ENCODE measurements at regions not wholly inside any gene's neighbourhood (a gene's known extent, or its start where the extent isn't known, plus 50 kb on each side); places are given as distances from the start of the nearest gene placed in this dataset.

GRCh38 chr12:83864054-83864453 lies 1048.5 kb downstream of the SLC6A15 start:
- Histone ChIP-seq H3K27me3 (ENCODE audit: control insufficient read depth, insufficient read depth, low read length) (no peaks in the 10 kb centered on the region), H3K9me3 (ENCODE audit: control insufficient read depth, insufficient read depth, low read length) (no peaks in the 10 kb centered on the region), H3K4me3 (ENCODE audit: low read depth, low read length) (no peak overlapping the region), H3K27ac (ENCODE audit: low read depth, low read length) (no peak overlapping the region)
- TF ChIP-seq CTCF (IDR thresholded peaks at IDR 0.05; ENCODE audit: low read depth, low read length), result no peak
- POLR2A ChIA-PET, result no interaction called here
- no peak for DNase-seq (ENCODE audit: low read depth, low spot score)
- CTCF ChIA-PET, result no interaction called here

GRCh38 chr12:83859021-83859420 lies 1053.6 kb downstream of the SLC6A15 start:
- TF ChIP-seq CTCF (IDR thresholded peaks at IDR 0.05; ENCODE audit: low read depth, low read length), result no peak
- no peak overlapping the region for H3K27ac ChIP-seq (ENCODE audit: low read depth, low read length)
- POLR2A ChIA-PET, result no interaction called here
- peaks cover 6% of the 10 kb centered on the region; the same call in 1 of the 2 replicates for H3K9me3 ChIP-seq (ENCODE audit: control insufficient read depth, insufficient read depth, low read length)
- CTCF ChIA-PET, result no interaction called here
- H3K27me3 ChIP-seq (ENCODE audit: control insufficient read depth, insufficient read depth, low read length), result no peaks in the 10 kb centered on the region
- no peak for DNase-seq (ENCODE audit: low read depth, low spot score)
- no peak overlapping the region for H3K4me3 ChIP-seq (ENCODE audit: low read depth, low read length)

DNA sequence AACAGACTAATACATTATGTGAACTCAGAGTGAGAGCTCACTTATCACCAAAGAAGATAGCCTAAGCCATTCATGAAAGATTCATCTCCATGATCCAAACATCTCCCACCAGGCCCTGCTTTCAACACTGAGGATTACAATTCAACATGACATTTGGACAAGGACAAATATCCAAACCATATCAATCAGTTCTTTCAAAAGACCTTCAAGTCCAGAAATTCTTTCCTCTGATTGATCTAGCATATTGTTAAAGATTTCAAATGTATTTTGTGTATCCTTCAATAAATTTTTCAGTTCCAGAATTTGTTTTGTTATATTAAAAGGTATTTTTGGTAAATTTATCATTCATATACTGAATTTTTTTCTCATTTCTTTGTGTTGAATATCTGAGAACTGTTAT lies 1055.8 kb downstream of the SLC6A15 start:
- CTCF ChIA-PET, result no interaction called here
- Histone ChIP-seq H3K9me3 (ENCODE audit: control insufficient read depth, insufficient read depth, low read length) (peaks cover 6% of the 10 kb centered on the region; the same call in 1 of the 2 replicates), H3K4me3 (ENCODE audit: low read depth, low read length) (no peak overlapping the region), H3K27me3 (ENCODE audit: control insufficient read depth, insufficient read depth, low read length) (no peaks in the 10 kb centered on the region), H3K27ac (ENCODE audit: low read depth, low read length) (no peak overlapping the region)
- DNase-seq (ENCODE audit: low read depth, low spot score), result no peak
- TF ChIP-seq CTCF (IDR thresholded peaks at IDR 0.05; ENCODE audit: low read depth, low read length), result no peak
- POLR2A ChIA-PET, result no interaction called here

DNA sequence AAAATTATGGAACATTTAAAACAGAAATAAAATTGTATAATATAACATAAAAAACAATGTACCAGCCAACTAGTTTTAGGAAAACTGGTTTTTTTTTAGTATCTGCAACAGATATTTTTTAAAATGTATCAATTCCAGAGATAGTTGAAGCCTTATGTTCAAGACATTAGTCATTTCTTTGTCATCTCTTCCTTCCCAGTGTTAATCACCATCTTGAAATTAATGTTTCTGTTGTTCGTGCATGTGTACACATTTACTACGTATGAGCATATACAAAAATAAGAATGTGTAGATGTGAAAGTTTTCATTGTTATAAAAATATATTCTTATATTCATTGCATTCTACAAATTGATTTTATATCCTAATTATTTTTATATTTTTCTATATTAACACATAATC lies 1062.1 kb downstream of the SLC6A15 start:
- no peaks in the 10 kb centered on the region for H3K27me3 ChIP-seq (ENCODE audit: control insufficient read depth, insufficient read depth, low read length)
- CTCF ChIA-PET, result no interaction called here
- TF ChIP-seq CTCF (IDR thresholded peaks at IDR 0.05; ENCODE audit: low read depth, low read length), result no peak
- no peaks in the 10 kb centered on the region for H3K9me3 ChIP-seq (ENCODE audit: control insufficient read depth, insufficient read depth, low read length)
- H3K27ac ChIP-seq (ENCODE audit: low read depth, low read length), result no peak overlapping the region
- no peak overlapping the region for H3K4me3 ChIP-seq (ENCODE audit: low read depth, low read length)
- no peak for DNase-seq (ENCODE audit: low read depth, low spot score)
- POLR2A ChIA-PET, result no interaction called here

DNA sequence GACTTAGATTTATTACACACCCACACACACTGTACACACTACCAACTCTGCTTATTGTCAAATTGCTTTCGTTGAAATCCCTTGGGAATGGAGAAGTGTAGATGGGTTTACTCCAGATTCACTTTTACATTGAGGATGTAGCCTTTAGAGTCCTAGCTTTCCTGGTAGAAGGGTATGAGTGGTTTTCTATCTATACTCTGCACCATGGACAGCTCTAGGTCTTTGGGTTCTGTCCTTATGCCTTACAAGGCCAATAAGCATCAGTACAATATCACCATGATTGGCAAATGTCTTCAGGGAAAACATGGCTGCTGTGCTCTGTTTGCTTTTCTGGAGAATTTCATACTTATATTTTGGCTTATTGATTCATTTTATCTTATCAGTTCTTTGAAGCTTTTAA lies 1063.9 kb downstream of the SLC6A15 start:
- TF ChIP-seq CTCF (IDR thresholded peaks at IDR 0.05; ENCODE audit: low read depth, low read length), result no peak
- no peak for DNase-seq (ENCODE audit: low read depth, low spot score)
- ChIA-PET CTCF (interaction anchor here (1.2 kb wide), 1 partner anchor 22 kb away, joined by 3 read pairs; no protein-coding TSS in a partner anchor), POLR2A (no interaction called here)
- H3K27ac ChIP-seq (ENCODE audit: low read depth, low read length), result no peak overlapping the region
- H3K9me3 ChIP-seq (ENCODE audit: control insufficient read depth, insufficient read depth, low read length), result no peaks in the 10 kb centered on the region
- no peak overlapping the region for H3K4me3 ChIP-seq (ENCODE audit: low read depth, low read length)
- no peaks in the 10 kb centered on the region for H3K27me3 ChIP-seq (ENCODE audit: control insufficient read depth, insufficient read depth, low read length)

Data from AG04450 (cell line).